Heart left ventricle (tissue), 16 donors: ENCODE measurements at regions not wholly inside any gene's neighbourhood (a gene's known extent, or its start where the extent isn't known, plus 50 kb on each side); places are given as distances from the start of the nearest gene placed in this dataset.

ENCODE experiments used
- ATAC-seq, 4 donors: fragments of 200-7000 bp; cut with Tn5 transposase; one replicate each; pipeline ENCODE4 v1.9.1; 2020 to 2022; ENCODE audit warnings: moderate library complexity in 4 of 4, mild to moderate bottlenecking in 3 of 4, moderate number of reproducible peaks in 1 of 4
- DNase-seq, 5 donors: peaks; one replicate each; pipeline ENCODE4 v3.0.0-alpha.2; 2020
- H3K27ac ChIP-seq, 12 donors: fragments of 200-600 bp; sonication (generic) in 4 of 12; one replicate each; pipeline versions ENCODE4 v1.5.0 to v1.8.0; 2016 to 2022; ENCODE audit warnings: mild to moderate bottlenecking in 2 of 12
- H3K27me3 ChIP-seq, 9 donors: fragments of 200-600 bp; sonication (generic) in 2 of 9; one replicate each; pipeline versions ENCODE4 v1.5.1 to v1.8.0; 2016 to 2022; ENCODE audit warnings: mild to moderate bottlenecking in 3 of 9
- H3K36me3 ChIP-seq, 9 donors: fragments of 200-600 bp; sonication (generic) in 2 of 9; one replicate each; pipeline versions ENCODE4 v1.5.0 to v1.8.0; 2018 to 2022; ENCODE audit warnings: mild to moderate bottlenecking in 2 of 9
- H3K4me1 ChIP-seq, 12 donors: fragments of 200-600 bp; sonication (generic) in 4 of 12; one replicate each; pipeline versions ENCODE4 v1.5.0 to v1.8.0; 2016 to 2022; ENCODE audit warnings: mild to moderate bottlenecking in 3 of 12
- H3K4me3 ChIP-seq, 12 donors: fragments of 200-600 bp; sonication (generic) in 4 of 12; one replicate each; pipeline versions ENCODE4 v1.5.0 to v1.8.0; 2017 to 2022; ENCODE audit warnings: mild to moderate bottlenecking in 9 of 12, moderate library complexity in 4 of 12
- H3K9me3 ChIP-seq, 12 donors: fragments of 200-600 bp; sonication (generic) in 4 of 12; one replicate each; pipeline versions ENCODE4 v1.5.0 to v1.8.0; 2016 to 2022; ENCODE audit warnings: mild to moderate bottlenecking in 1 of 12
- CTCF ChIP-seq, 12 donors: fragments of 200-600 bp; sonication (generic) in 4 of 12; IDR thresholded peaks; one replicate each; pipeline versions ENCODE4 v1.5.0 to v1.8.0; 2018 to 2022; ENCODE audit warnings: antibody characterized with exemption in 12 of 12, mild to moderate bottlenecking in 5 of 12
- POLR2A ChIP-seq, 2 donors: fragments of 450-650 bp; IDR thresholded peaks; one replicate each; pipeline ENCODE4 v1.6.1; 2017; ENCODE audit warnings: antibody characterized with exemption in 2 of 2, mild to moderate bottlenecking in 2 of 2, moderate library complexity in 2 of 2
- WGBS, 4 donors: extraction: QIAGEN DNeasy Blood & Tissue Kit in 2 of 4; methylation state at CpG; one replicate each; pipeline versions ENCODE4 v1.1.5 to v1.1.7; 2013 to 2018; 5-methylcytosine and 5-hydroxymethylcytosine counted together
- intact Hi-C, 10 donors: fragments of 100-400 bp; cut with DNase I; formaldehyde crosslinking; loops; one replicate each; pipeline versions ENCODE4 v1.11.1 to v1.14.2; 2022
- donor health status: ischemic (EF 13 %, LVEDD 7.1; RV severe dilation, severe dysfunction).
- donor health status: healthy with polysubstance abuse.
- donor health status: DM: no; HTN: yes; CAD: no.
- donor health status: DM: no; HTN: no; CAD: no.
- donor health status: ischemic (EF 25% LVEDD 6.9; RV normal size, moderate dysfunction).
- donor health status: ischemic (EF 25% LVEDD 5.7; RV mildly dilated, moderate dysfunction).
- donor health status: healthy.
- donor health status: DM: yes; HTN: yes; CAD: no.
- donor health status: ischemic (EF 35%, LVEDD 5.7; RV mildly dilated, moderate dysfunction).
- donor health status: nonischemic (EF 11% LVEDD 7.7; RV severe dilation, severe dysfunction).
- donor health status: DM: yes; HTN: yes; CAD: no.
- donor health status: PGD.
- donor health status: ischemic (EF 29% LVEDD 5.4; RV normal size, mild dysfunction).
- donor health status: nonischemic (EF 23%, LVEDD 6.1; RV moderate dilation, normal function).

- DNase-seq (no peak), ATAC-seq (no peak)
- 29 to 39% (median 33%) methylated on average over 2 of the region's 2 CpGs for WGBS, 4 donors
- H3K4me3 ChIP-seq = no peak overlapping the region
- H3K4me1 ChIP-seq = no peaks in the 10 kb centered on the region
- no peak for TF ChIP-seq POLR2A (IDR thresholded peaks at IDR 0.05)
- no peak for TF ChIP-seq CTCF (IDR thresholded peaks at IDR 0.05)
- no peak overlapping the region for H3K27ac ChIP-seq
- no peaks in the 10 kb centered on the region for H3K36me3 ChIP-seq
- intact Hi-C loops = no loop called here
- H3K9me3 ChIP-seq = no peaks in the 10 kb centered on the region
- H3K27me3 ChIP-seq = peaks cover 0 to 6% (median 0%) of the 10 kb centered on the region in 9 donors
Measured at GRCh38 chr7:131773413-131773812, 217.0 kb upstream of the PODXL start.

- H3K27ac ChIP-seq = no peak overlapping the region
- intact Hi-C loops = no loop called here
- peaks cover 0 to under 1% (median 0%) of the 10 kb centered on the region in 9 donors for H3K27me3 ChIP-seq
- H3K9me3 ChIP-seq = no peaks in the 10 kb centered on the region
- DNase-seq (no peak), ATAC-seq (no peak)
- no peaks in the 10 kb centered on the region for H3K4me1 ChIP-seq
- 31 to 56% (median 50%) methylated on average over 2 of the region's 2 CpGs for WGBS, 4 donors
- TF ChIP-seq CTCF (IDR thresholded peaks at IDR 0.05) = no peak
- no peak for TF ChIP-seq POLR2A (IDR thresholded peaks at IDR 0.05)
- no peak overlapping the region for H3K4me3 ChIP-seq
- H3K36me3 ChIP-seq = no peaks in the 10 kb centered on the region
Measured at GRCh38 chr7:131769241-131769640, 212.8 kb upstream of the PODXL start.

- DNase-seq = no peak
- WGBS, 4 donors = 81 to 89% (median 85%) methylated on average over 5 of the region's 5 CpGs
- H3K36me3 ChIP-seq = no peaks in the 10 kb centered on the region
- no peak overlapping the region for H3K4me3 ChIP-seq
- H3K4me1 ChIP-seq = no peaks in the 10 kb centered on the region
- ATAC-seq = no peak
- H3K9me3 ChIP-seq = peaks cover 0 to 2% (median 0%) of the 10 kb centered on the region in 12 donors
- H3K27me3 ChIP-seq = peaks cover 0 to 8% (median 3%) of the 10 kb centered on the region in 9 donors
- TF ChIP-seq POLR2A (IDR thresholded peaks at IDR 0.05) (no peak), CTCF (IDR thresholded peaks at IDR 0.05) (no peak)
- intact Hi-C loops = no loop called here
- H3K27ac ChIP-seq = no peak overlapping the region
Measured at GRCh38 chr7:131767591-131767990, 211.2 kb upstream of the PODXL start.

DNA sequence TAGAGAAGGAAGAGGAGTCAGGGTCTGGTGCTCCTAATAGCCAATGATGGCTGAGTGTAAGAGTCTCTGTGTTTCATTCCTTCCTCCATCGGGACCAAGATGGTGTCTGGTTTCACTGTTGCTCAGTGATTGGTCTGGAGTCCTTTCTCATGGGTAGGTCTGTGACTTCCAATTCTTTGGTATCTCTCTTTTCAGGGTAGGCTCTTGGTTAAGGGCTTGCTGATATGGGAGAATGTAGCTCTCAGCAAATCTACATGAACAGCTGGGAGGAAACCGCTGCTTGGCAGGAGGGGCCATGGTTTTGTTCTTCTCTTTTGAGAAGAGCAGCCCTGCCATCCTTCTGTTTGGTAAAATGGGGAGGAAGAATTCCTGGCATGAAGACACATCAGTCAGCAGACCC, 209.1 kb upstream of the PODXL start:
- no peak overlapping the region for H3K27ac ChIP-seq
- peaks cover 0 to 2% (median 0%) of the 10 kb centered on the region in 12 donors for H3K9me3 ChIP-seq
- ATAC-seq = no peak
- no peak overlapping the region for H3K4me3 ChIP-seq
- H3K36me3 ChIP-seq = no peaks in the 10 kb centered on the region
- peaks cover 0 to 23% (median 5%) of the 10 kb centered on the region in 9 donors for H3K27me3 ChIP-seq
- intact Hi-C loops = no loop called here
- 50 to 65% (median 58%) methylated on average over 2 of the region's 2 CpGs for WGBS, 4 donors
- no peaks in the 10 kb centered on the region for H3K4me1 ChIP-seq
- no peak for DNase-seq
- no peak for TF ChIP-seq CTCF (IDR thresholded peaks at IDR 0.05)
- no peak for TF ChIP-seq POLR2A (IDR thresholded peaks at IDR 0.05)
